IPS-18c (cell line): ENCODE measurements at regions not wholly inside any gene's neighbourhood (a gene's known extent, or its start where the extent isn't known, plus 50 kb on each side); places are given as distances from the start of the nearest gene placed in this dataset.

Experiments used
- H3K4me3 ChIP-seq: 2 replicates; pipeline ENCODE4 v1.7.0; 2013; ENCODE audit warnings: low read depth, mild to moderate bottlenecking, low read length, moderate library complexity; ENCODE audit not compliant: insufficient read depth
- H3K9me3 ChIP-seq: one replicate; pipeline ENCODE4 v1.6.1; 2013; ENCODE audit warnings: mild to moderate bottlenecking, low read length, moderate library complexity; ENCODE audit not compliant: control insufficient read depth, insufficient read depth

DNA sequence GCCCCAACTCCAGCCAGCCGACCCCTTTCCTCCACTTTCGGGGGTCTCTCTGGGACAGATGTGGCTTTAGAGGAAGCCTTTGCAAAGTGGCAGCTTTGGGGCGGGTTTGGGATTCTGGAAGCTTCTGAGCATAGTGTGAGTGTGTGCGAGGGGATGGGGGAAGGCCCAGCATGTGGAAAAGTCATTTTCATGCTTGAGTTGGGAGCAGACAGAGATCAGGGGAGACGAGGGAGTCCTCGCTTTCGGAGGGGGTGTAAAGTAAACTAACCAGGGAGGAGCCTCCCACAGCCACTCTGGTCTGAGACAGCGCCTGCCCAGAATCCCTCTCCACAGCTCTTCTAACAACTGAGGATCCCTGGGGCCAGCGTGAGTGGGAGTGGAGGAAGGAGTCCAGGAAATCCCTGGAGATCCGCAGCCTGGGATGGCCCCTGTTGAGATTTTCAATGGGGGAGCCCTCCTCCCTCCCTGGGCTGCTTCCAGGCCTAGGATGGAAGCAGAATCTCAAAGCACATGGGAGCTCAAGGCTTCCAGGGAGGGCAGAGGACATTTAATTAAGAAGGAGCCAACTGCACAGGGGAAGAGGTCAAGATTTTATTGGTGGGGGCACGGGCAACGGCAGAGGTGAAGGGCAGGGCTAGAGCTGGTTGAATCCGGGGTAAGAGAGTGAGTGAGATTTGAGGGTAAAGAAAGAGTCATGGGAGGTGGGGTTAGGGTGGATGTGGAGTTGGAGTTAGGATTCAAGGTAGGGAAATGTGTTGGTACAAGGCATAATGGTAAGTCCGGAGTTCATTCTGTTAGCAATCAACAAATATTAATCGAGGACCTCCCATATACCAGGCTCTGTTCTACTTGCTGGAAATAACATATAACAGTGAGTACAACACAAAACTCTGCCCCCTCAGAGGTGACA, 102.3 kb upstream of the FOXP4 start:
- Histone ChIP-seq H3K4me3 (no peak overlapping the region; the same call in 1 of the 2 replicates), H3K9me3 (no peaks in the 10 kb centered on the region)

DNA sequence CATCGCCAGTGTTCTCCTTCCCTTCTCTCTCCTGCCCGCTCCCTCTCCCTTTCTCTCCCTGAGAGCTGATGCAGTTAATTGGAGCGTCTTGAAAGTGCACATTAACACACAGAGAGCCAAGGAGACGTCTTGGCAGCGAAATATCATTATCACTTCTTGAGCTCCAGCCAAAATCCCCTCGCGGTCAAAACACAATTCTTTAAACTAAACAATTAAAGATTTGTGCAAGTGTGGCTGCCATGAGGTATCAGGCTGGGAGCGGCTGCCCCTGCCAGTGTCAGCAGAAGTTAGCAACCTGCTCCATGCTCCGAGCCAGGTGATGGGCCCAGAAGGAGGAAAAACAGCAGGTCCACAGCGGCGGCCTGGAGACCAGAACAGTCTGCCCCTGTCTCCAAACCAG, 100.9 kb upstream of the FOXP4 start:
- H3K9me3 ChIP-seq, result no peaks in the 10 kb centered on the region

DNA sequence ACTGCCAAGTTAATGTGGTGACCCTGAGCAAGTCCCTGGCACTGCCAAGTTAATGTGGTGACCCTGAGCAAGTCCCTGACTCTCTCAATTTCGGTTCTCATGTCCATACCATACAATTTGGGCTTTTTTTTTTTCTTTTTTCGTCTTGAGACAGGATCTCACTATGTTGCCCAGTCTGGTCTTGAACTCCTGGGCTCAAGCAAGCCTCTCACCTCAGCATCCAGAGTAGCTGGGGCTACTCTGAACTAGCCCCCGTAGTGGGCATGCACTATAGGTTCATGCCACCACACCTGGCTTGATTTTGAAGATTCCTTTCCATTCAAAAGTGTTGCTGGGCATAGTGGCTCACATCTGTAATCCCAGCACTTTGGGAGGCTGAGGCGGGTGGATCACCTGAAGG, 100.0 kb upstream of the FOXP4 start:
- Histone ChIP-seq H3K9me3 (no peaks in the 10 kb centered on the region), H3K4me3 (no peak overlapping the region)

More for the DNA sequence above, 100.9 kb upstream of the FOXP4 start:
- no peak overlapping the region for H3K4me3 ChIP-seq

GRCh38 chr6:41446907-41447545, 99.2 kb upstream of the FOXP4 start:
- no peaks in the 10 kb centered on the region for H3K9me3 ChIP-seq
- H3K4me3 ChIP-seq, result no peak overlapping the region

DNA sequence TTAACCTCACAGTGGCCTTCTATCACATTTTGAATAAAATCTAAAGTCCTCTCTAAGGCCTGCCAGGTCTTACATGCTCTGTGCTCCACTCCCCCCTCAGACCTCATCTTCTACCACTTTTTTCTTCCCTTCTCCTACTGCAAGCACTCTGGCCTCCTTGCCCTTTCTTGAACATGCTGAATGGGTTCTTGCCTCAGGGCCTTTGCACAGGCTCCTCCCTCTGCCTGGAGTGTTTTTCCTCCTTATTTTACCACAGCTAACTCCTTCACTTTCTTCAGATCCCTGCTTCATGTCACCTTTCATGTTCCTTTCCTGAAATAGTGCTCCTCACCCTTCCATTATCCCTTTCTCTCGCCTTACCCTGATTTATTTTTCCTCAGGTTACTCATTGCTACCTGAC, 97.9 kb upstream of the FOXP4 start:
- Histone ChIP-seq H3K9me3 (no peaks in the 10 kb centered on the region), H3K4me3 (no peak overlapping the region)

GRCh38 chr6:41449399-41450245, 96.6 kb upstream of the FOXP4 start:
- Histone ChIP-seq H3K9me3 (no peaks in the 10 kb centered on the region), H3K4me3 (no peak overlapping the region)

GRCh38 chr6:41450581-41450980, 95.6 kb upstream of the FOXP4 start:
- H3K9me3 ChIP-seq, result no peaks in the 10 kb centered on the region

GRCh38 chr6:41451039-41451438, 95.1 kb upstream of the FOXP4 start:
- Histone ChIP-seq H3K9me3 (no peaks in the 10 kb centered on the region), H3K4me3 (no peak overlapping the region)

More at GRCh38 chr6:41450581-41450980, 95.6 kb upstream of the FOXP4 start:
- no peak overlapping the region for H3K4me3 ChIP-seq

GRCh38 chr6:41451515-41452163, 94.5 kb upstream of the FOXP4 start:
- Histone ChIP-seq H3K4me3 (no peak overlapping the region), H3K9me3 (no peaks in the 10 kb centered on the region)

DNA sequence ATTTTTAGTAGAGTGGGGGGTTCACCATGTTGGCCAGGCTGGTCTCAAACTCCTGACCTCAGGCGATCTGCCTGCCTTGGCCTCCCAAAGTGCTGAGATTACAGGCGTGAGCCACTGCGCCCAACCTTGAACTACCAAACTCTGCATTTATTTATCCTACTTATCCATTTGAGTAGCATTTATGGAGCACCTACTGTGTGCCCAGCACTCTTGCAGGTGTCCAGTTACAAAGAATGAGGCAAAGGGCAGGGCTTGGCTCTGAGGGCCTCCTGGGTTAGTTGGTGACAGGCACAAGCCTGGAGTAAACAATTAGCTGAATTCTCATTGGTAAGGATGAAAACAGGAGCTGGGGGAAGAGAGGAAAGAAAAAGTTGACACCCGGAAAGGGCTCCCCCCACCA, 93.4 kb upstream of the FOXP4 start:
- no peak overlapping the region for H3K4me3 ChIP-seq
- no peaks in the 10 kb centered on the region for H3K9me3 ChIP-seq

DNA sequence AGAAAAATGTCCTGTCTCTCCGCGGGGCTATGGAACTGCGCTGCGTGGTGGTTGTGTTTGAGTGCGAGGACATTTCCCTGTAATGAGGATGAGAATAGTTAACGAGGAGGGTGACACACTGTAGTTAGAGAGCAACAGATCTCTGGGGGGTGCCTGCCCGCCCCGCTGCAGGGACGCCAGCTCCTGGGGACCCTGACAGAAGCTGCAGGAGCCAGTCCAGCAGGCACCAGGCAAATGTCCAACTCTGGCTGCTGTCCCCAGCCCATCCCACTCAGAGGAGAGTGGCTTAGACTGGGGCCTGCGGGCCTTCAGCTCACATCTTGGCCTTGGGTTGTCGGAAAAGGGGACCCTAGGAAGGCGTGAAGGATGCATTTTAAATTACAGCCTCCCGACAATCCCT, 92.9 kb upstream of the FOXP4 start:
- H3K9me3 ChIP-seq, result no peaks in the 10 kb centered on the region
- no peak overlapping the region for H3K4me3 ChIP-seq

DNA sequence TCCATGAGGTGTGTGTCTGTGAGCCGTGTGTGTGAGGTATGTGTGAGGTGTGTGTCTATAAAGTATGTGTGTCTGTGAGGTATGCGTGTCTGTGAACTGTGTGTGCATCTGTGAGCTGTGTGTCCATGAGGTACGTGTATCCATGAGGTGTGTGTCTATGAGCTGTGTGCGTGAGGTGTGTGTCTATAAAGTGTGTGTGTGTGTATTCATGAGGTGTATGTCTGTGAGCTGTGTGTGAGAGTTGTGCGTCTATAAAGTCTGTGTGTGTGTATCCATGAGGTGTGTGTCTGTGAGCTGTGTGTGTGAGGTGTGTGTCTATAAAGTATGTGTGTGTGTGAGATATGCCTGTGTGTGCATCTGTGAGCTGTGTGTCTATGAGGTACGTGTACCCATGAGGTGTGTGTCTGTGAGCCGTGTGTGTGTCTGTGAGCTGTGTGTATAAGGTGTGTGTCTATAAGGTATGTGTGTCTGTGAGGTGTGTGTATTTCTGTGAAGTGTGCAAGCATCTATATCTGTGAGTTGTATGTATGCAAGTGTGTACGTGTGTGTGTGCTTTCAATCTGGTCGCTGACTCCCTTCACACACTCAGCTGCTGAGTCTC, 91.9 kb upstream of the FOXP4 start:
- Histone ChIP-seq H3K9me3 (no peaks in the 10 kb centered on the region), H3K4me3 (no peak overlapping the region)

GRCh38 chr6:41455410-41455809, 90.8 kb upstream of the FOXP4 start:
- Histone ChIP-seq H3K4me3 (no peak overlapping the region), H3K9me3 (no peaks in the 10 kb centered on the region)

- H3K9me3 ChIP-seq, result no peaks in the 10 kb centered on the region
- H3K4me3 ChIP-seq, result no peak overlapping the region
Observed at GRCh38 chr6:41455818-41456217, 90.4 kb upstream of the FOXP4 start.

- H3K9me3 ChIP-seq, result no peaks in the 10 kb centered on the region
- H3K4me3 ChIP-seq, result no peak overlapping the region
Observed at GRCh38 chr6:41457303-41457670, 88.9 kb upstream of the FOXP4 start.

- Histone ChIP-seq H3K4me3 (no peak overlapping the region), H3K9me3 (no peaks in the 10 kb centered on the region)
Observed at GRCh38 chr6:41459738-41460137, 86.4 kb upstream of the FOXP4 start.
